Immature natural killer cell (primary cell): ENCODE measurements at regions not wholly inside any gene's neighbourhood (a gene's known extent, or its start where the extent isn't known, plus 50 kb on each side); places are given as distances from the start of the nearest gene placed in this dataset.
A peak's percentile ranks its signal among the peaks of the same experiment; 100 is the strongest.
"Not testable (repeated sequence)": the region's sequence is repeated elsewhere in the genome, so short reads cannot be mapped to it uniquely, and the experiment has no call there.

Source experiments
- DNase-seq, 3 donors: peaks; one replicate each; pipeline ENCODE4 v3.0.0; 2022; ENCODE audit warnings: mixed read lengths in 1 of 3
- H3K27ac Mint-ChIP-seq, 6 donors: one replicate each; pipeline ENCODE4 v1.8.0; 2020; ENCODE audit warnings: mixed read lengths in 6 of 6, mild to moderate bottlenecking in 5 of 6, inconsistent platforms in 4 of 6, moderate library complexity in 3 of 6
- H3K27me3 Mint-ChIP-seq, 3 donors: one replicate each; pipeline ENCODE4 v1.8.0; 2020 to 2021; ENCODE audit warnings: low read depth in 3 of 3, mild to moderate bottlenecking in 3 of 3, mixed read lengths in 3 of 3, moderate library complexity in 3 of 3, inconsistent platforms in 1 of 3
- H3K36me3 Mint-ChIP-seq, 3 donors: one replicate each; pipeline ENCODE4 v1.8.0; 2020; ENCODE audit warnings: mixed read lengths in 3 of 3, inconsistent platforms in 2 of 3, mild to moderate bottlenecking in 2 of 3
- H3K4me1 Mint-ChIP-seq, 2 donors: one replicate each; pipeline ENCODE4 v1.8.0; 2020; ENCODE audit warnings: inconsistent platforms in 2 of 2, mild to moderate bottlenecking in 2 of 2, mixed read lengths in 2 of 2, moderate library complexity in 1 of 2
- H3K4me3 Mint-ChIP-seq, 5 donors: one replicate each; pipeline ENCODE4 v1.8.0; 2020; ENCODE audit warnings: mild to moderate bottlenecking in 5 of 5, mixed read lengths in 5 of 5, inconsistent platforms in 3 of 5, moderate library complexity in 3 of 5
- H3K9me3 Mint-ChIP-seq, 6 donors: one replicate each; pipeline ENCODE4 v1.8.0; 2020; ENCODE audit warnings: mild to moderate bottlenecking in 6 of 6, mixed read lengths in 6 of 6, inconsistent platforms in 4 of 6, moderate library complexity in 3 of 6

- Mint-ChIP-seq H3K4me3 (peak overlapping the region; percentile 39 to 80 (median 75)), H3K27ac (peak overlapping the region; percentile 97 to 100 (median 99)), H3K27me3 (peaks cover 18 to 33% (median 31%) of the 10 kb centered on the region in 3 donors), H3K4me1 (peaks cover 63 to 86% of the 10 kb centered on the region in 2 donors), H3K36me3 (peaks cover 22 to 61% (median 34%) of the 10 kb centered on the region in 3 donors)
- DNase-seq: peak; percentile 85 to 86 (median 86)
- H3K9me3 Mint-ChIP-seq: not testable (repeated sequence)
These were observed 133.6 kb downstream of the LAT start for GRCh38 chr16:29118301-29118957.

GRCh38 chr16:29117631-29118030 is 132.8 kb downstream of the LAT start:
- DNase-seq: no peak
- Mint-ChIP-seq H3K4me1 (peaks cover 71 to 89% of the 10 kb centered on the region in 2 donors), H3K4me3 (peak overlapping the region in 4 of 5 donors; percentile 38 to 80 (median 74)), H3K27me3 (peaks cover 23 to 36% (median 35%) of the 10 kb centered on the region in 3 donors), H3K36me3 (peaks cover 25 to 54% (median 36%) of the 10 kb centered on the region in 3 donors), H3K9me3 (no peaks in the 10 kb centered on the region), H3K27ac (peak overlapping the region; percentile 97 to 100 (median 99))

GRCh38 chr16:29116980-29117379 is 132.1 kb downstream of the LAT start:
- Mint-ChIP-seq H3K36me3 (peaks cover 25 to 48% (median 31%) of the 10 kb centered on the region in 3 donors), H3K9me3 (no peaks in the 10 kb centered on the region), H3K27ac (peak overlapping the region; percentile 97 to 100 (median 100)), H3K27me3 (peaks cover 26 to 42% (median 38%) of the 10 kb centered on the region in 3 donors), H3K4me1 (peaks cover 78 to 90% of the 10 kb centered on the region in 2 donors), H3K4me3 (peak overlapping the region; percentile 42 to 75 (median 60))
- DNase-seq: no peak

GRCh38 chr16:29116207-29116606 is 131.4 kb downstream of the LAT start:
- H3K27ac Mint-ChIP-seq: peak overlapping the region; percentile 97 to 100 (median 100)
- peaks cover 26 to 42% (median 40%) of the 10 kb centered on the region in 3 donors for H3K27me3 Mint-ChIP-seq
- H3K9me3 Mint-ChIP-seq, DNase-seq: not testable (repeated sequence)
- peaks cover 25 to 45% (median 31%) of the 10 kb centered on the region in 3 donors for H3K36me3 Mint-ChIP-seq
- peak overlapping the region; percentile 47 to 75 (median 60) for H3K4me3 Mint-ChIP-seq
- peaks cover 83 to 95% of the 10 kb centered on the region in 2 donors for H3K4me1 Mint-ChIP-seq

- H3K27ac Mint-ChIP-seq: peak overlapping the region; percentile 97 to 100 (median 100)
- peaks cover 88 to 95% of the 10 kb centered on the region in 2 donors for H3K4me1 Mint-ChIP-seq
- not testable (repeated sequence) for H3K9me3 Mint-ChIP-seq
- peak in 2 of 3 donors; percentile 57 to 68 for DNase-seq
- H3K27me3 Mint-ChIP-seq: peaks cover 26 to 45% (median 40%) of the 10 kb centered on the region in 3 donors
- H3K4me3 Mint-ChIP-seq: peak overlapping the region; percentile 63 to 90 (median 75)
- peaks cover 29 to 44% (median 31%) of the 10 kb centered on the region in 3 donors for H3K36me3 Mint-ChIP-seq
These were observed 130.9 kb downstream of the LAT start for GRCh38 chr16:29115802-29116141.

- Mint-ChIP-seq H3K36me3 (peaks cover 29 to 47% (median 31%) of the 10 kb centered on the region in 3 donors), H3K4me3 (peak overlapping the region; percentile 69 to 90 (median 86)), H3K4me1 (peaks cover 93 to 99% of the 10 kb centered on the region in 2 donors), H3K27me3 (peaks cover 26 to 47% (median 40%) of the 10 kb centered on the region in 3 donors), H3K27ac (peak overlapping the region; percentile 97 to 100 (median 100))
- not testable (repeated sequence) for H3K9me3 Mint-ChIP-seq
- peak in 2 of 3 donors; percentile 60 to 63 for DNase-seq
These were observed 130.3 kb downstream of the LAT start for GRCh38 chr16:29114989-29115801.

- Mint-ChIP-seq H3K4me1 (peaks cover 90 to 98% of the 10 kb centered on the region in 2 donors), H3K27me3 (peaks cover 26 to 47% (median 40%) of the 10 kb centered on the region in 3 donors), H3K27ac (peak overlapping the region; percentile 97 to 100 (median 100)), H3K9me3 (no peaks in the 10 kb centered on the region), H3K4me3 (peak overlapping the region; percentile 69 to 90 (median 86)), H3K36me3 (peaks cover 29 to 48% (median 31%) of the 10 kb centered on the region in 3 donors)
- no peak for DNase-seq
These were observed 129.7 kb downstream of the LAT start for GRCh38 chr16:29114574-29114973.

- not testable (repeated sequence) for H3K9me3 Mint-ChIP-seq
- peak; percentile 71 to 78 (median 72) for DNase-seq
- Mint-ChIP-seq H3K27me3 (peaks cover 23 to 44% (median 37%) of the 10 kb centered on the region in 3 donors), H3K36me3 (peaks cover 27 to 46% (median 29%) of the 10 kb centered on the region in 3 donors), H3K4me3 (peak overlapping the region; percentile 69 to 90 (median 86)), H3K4me1 (peaks cover 83 to 87% of the 10 kb centered on the region in 2 donors), H3K27ac (peak overlapping the region; percentile 97 to 100 (median 100))
These were observed 128.6 kb downstream of the LAT start for GRCh38 chr16:29113446-29113845.

GRCh38 chr16:29112755-29113347 is 128.0 kb downstream of the LAT start:
- Mint-ChIP-seq H3K27ac (peak overlapping the region; percentile 97 to 100 (median 100)), H3K27me3 (peaks cover 18 to 38% (median 36%) of the 10 kb centered on the region in 3 donors), H3K4me1 (peaks cover 79 to 81% of the 10 kb centered on the region in 2 donors), H3K4me3 (peak overlapping the region; percentile 69 to 90 (median 86)), H3K36me3 (peaks cover 22 to 42% (median 25%) of the 10 kb centered on the region in 3 donors), H3K9me3 (no peaks in the 10 kb centered on the region)
- no peak for DNase-seq

- Mint-ChIP-seq H3K27me3 (peaks cover 18 to 35% (median 35%) of the 10 kb centered on the region in 3 donors), H3K4me1 (peaks cover 74 to 75% of the 10 kb centered on the region in 2 donors), H3K27ac (peak overlapping the region; percentile 97 to 100 (median 100)), H3K36me3 (peaks cover 22 to 41% (median 29%) of the 10 kb centered on the region in 3 donors), H3K4me3 (peak overlapping the region; percentile 69 to 90 (median 80))
- H3K9me3 Mint-ChIP-seq: not testable (repeated sequence)
- peak; percentile 80 to 85 (median 84) for DNase-seq
These were observed 127.2 kb downstream of the LAT start for GRCh38 chr16:29111901-29112680.

GRCh38 chr16:29111421-29111820 is 126.6 kb downstream of the LAT start:
- no peak for DNase-seq
- H3K4me3 Mint-ChIP-seq: peak overlapping the region; percentile 69 to 90 (median 80)
- no peaks in the 10 kb centered on the region for H3K9me3 Mint-ChIP-seq
- H3K27ac Mint-ChIP-seq: peak overlapping the region; percentile 97 to 100 (median 100)
- peaks cover 13 to 35% (median 33%) of the 10 kb centered on the region in 3 donors for H3K27me3 Mint-ChIP-seq
- peaks cover 19 to 40% (median 25%) of the 10 kb centered on the region in 3 donors for H3K36me3 Mint-ChIP-seq
- H3K4me1 Mint-ChIP-seq: peaks cover 69 to 70% of the 10 kb centered on the region in 2 donors

GRCh38 chr16:29108625-29109169 is 123.8 kb downstream of the LAT start:
- Mint-ChIP-seq H3K4me1 (peaks cover 42 to 44% of the 10 kb centered on the region in 2 donors), H3K36me3 (peaks cover 15 to 29% (median 17%) of the 10 kb centered on the region in 3 donors), H3K27ac (peak overlapping the region in 3 of 6 donors; percentile 40 to 99 (median 63)), H3K27me3 (peaks cover 8 to 18% (median 18%) of the 10 kb centered on the region in 3 donors)
- not testable (repeated sequence) for DNase-seq, H3K4me3 Mint-ChIP-seq, H3K9me3 Mint-ChIP-seq
